Large intestine (tissue), 3 donors: ENCODE measurements at regions not wholly inside any gene's neighbourhood (a gene's known extent, or its start where the extent isn't known, plus 50 kb on each side); places are given as distances from the start of the nearest gene placed in this dataset.

Experiments used
- DNase-seq, 2 donors: peaks; one replicate each; pipeline versions ENCODE4 v3.0.0 to v3.0.0-alpha.2; 2013
- H3K27ac ChIP-seq: one replicate; pipeline ENCODE4 v1.5.1; 2013; ENCODE audit warnings: low read length
- H3K27me3 ChIP-seq: 2 replicates; pipeline ENCODE4 v1.6.1; 2013; ENCODE audit warnings: low read length; ENCODE audit not compliant: control insufficient read depth, insufficient read depth
- H3K36me3 ChIP-seq: 2 replicates; pipeline ENCODE4 v1.6.1; 2013; ENCODE audit warnings: low read length; ENCODE audit not compliant: control insufficient read depth, insufficient read depth
- H3K4me1 ChIP-seq: one replicate; pipeline ENCODE4 v1.6.1; 2013; ENCODE audit warnings: low read length; ENCODE audit not compliant: control insufficient read depth, insufficient read depth
- H3K4me3 ChIP-seq: one replicate; pipeline ENCODE4 v1.5.1; 2013; ENCODE audit warnings: low read length
- H3K9me3 ChIP-seq: one replicate; pipeline ENCODE4 v1.6.1; 2013; ENCODE audit warnings: mild to moderate bottlenecking, low read depth, low read length, moderate library complexity; ENCODE audit not compliant: control insufficient read depth
- WGBS: methylation state at CpG from one replicate; pipeline ENCODE4 v1.1.5; 2013; ENCODE audit warnings: low lambda C conversion rate; ENCODE audit not compliant: insufficient coverage; 5-methylcytosine and 5-hydroxymethylcytosine counted together

- no peak overlapping the region for H3K4me3 ChIP-seq
- DNase-seq = no peak
- no peaks in the 10 kb centered on the region for H3K36me3 ChIP-seq
- H3K27me3 ChIP-seq = no peaks in the 10 kb centered on the region
- no peaks in the 10 kb centered on the region for H3K4me1 ChIP-seq
- 94% methylated on average over 3 of the region's 20 CpGs for WGBS
- peaks cover 3% of the 10 kb centered on the region for H3K9me3 ChIP-seq
- no peak overlapping the region for H3K27ac ChIP-seq
These were observed 785.6 kb downstream of the TBC1D22A start for GRCh38 chr22:47547881-47548650.

GRCh38 chr22:47547239-47547661, 784.8 kb downstream of the TBC1D22A start:
- no peak overlapping the region for H3K4me3 ChIP-seq
- peaks cover 3% of the 10 kb centered on the region for H3K9me3 ChIP-seq
- no peak for DNase-seq
- WGBS = no CpG with 5 or more reads among the region's 6 CpGs
- no peak overlapping the region for H3K27ac ChIP-seq
- no peaks in the 10 kb centered on the region for H3K36me3 ChIP-seq
- no peaks in the 10 kb centered on the region for H3K4me1 ChIP-seq
- no peaks in the 10 kb centered on the region for H3K27me3 ChIP-seq

GRCh38 chr22:47544696-47545095, 782.2 kb downstream of the TBC1D22A start:
- no CpG with 5 or more reads among the region's 2 CpGs for WGBS
- Histone ChIP-seq H3K4me3 (no peak overlapping the region), H3K27ac (no peak overlapping the region), H3K9me3 (peaks cover 3% of the 10 kb centered on the region), H3K27me3 (no peaks in the 10 kb centered on the region), H3K4me1 (no peaks in the 10 kb centered on the region), H3K36me3 (no peaks in the 10 kb centered on the region)
- no peak for DNase-seq

- Histone ChIP-seq H3K4me3 (no peak overlapping the region), H3K27ac (no peak overlapping the region), H3K27me3 (no peaks in the 10 kb centered on the region), H3K9me3 (no peaks in the 10 kb centered on the region), H3K36me3 (no peaks in the 10 kb centered on the region), H3K4me1 (no peaks in the 10 kb centered on the region)
- DNase-seq = no peak
- no CpG with 5 or more reads among the region's 9 CpGs for WGBS
These were observed 781.0 kb downstream of the TBC1D22A start for GRCh38 chr22:47543447-47543846.

- Histone ChIP-seq H3K27me3 (no peaks in the 10 kb centered on the region), H3K4me1 (no peaks in the 10 kb centered on the region), H3K36me3 (no peaks in the 10 kb centered on the region), H3K27ac (no peak overlapping the region), H3K4me3 (no peak overlapping the region), H3K9me3 (peaks cover 4% of the 10 kb centered on the region)
- no CpG with 5 or more reads among the region's 4 CpGs for WGBS
- DNase-seq = no peak
These were observed 777.6 kb downstream of the TBC1D22A start for GRCh38 chr22:47540011-47540410.

- Histone ChIP-seq H3K9me3 (peaks cover 8% of the 10 kb centered on the region), H3K27me3 (no peaks in the 10 kb centered on the region), H3K4me1 (no peaks in the 10 kb centered on the region), H3K36me3 (no peaks in the 10 kb centered on the region), H3K27ac (no peak overlapping the region), H3K4me3 (no peak overlapping the region)
- no CpG with 5 or more reads among the region's 12 CpGs for WGBS
- DNase-seq = no peak
These were observed 776.9 kb downstream of the TBC1D22A start for GRCh38 chr22:47539374-47539773.

- no CpG with 5 or more reads among the region's 13 CpGs for WGBS
- Histone ChIP-seq H3K4me3 (no peak overlapping the region), H3K27ac (no peak overlapping the region), H3K27me3 (no peaks in the 10 kb centered on the region), H3K4me1 (no peaks in the 10 kb centered on the region), H3K36me3 (no peaks in the 10 kb centered on the region), H3K9me3 (peaks cover 8% of the 10 kb centered on the region)
- DNase-seq = no peak
These were observed 773.2 kb downstream of the TBC1D22A start for GRCh38 chr22:47535681-47536080.

- no peak for DNase-seq
- Histone ChIP-seq H3K4me1 (no peaks in the 10 kb centered on the region), H3K9me3 (peaks cover 8% of the 10 kb centered on the region), H3K4me3 (no peak overlapping the region), H3K27me3 (no peaks in the 10 kb centered on the region), H3K27ac (no peak overlapping the region), H3K36me3 (no peaks in the 10 kb centered on the region)
- no CpG with 5 or more reads among the region's 9 CpGs for WGBS
These were observed 772.5 kb downstream of the TBC1D22A start for GRCh38 chr22:47534804-47535410.

- Histone ChIP-seq H3K27ac (no peak overlapping the region), H3K27me3 (no peaks in the 10 kb centered on the region), H3K4me1 (no peaks in the 10 kb centered on the region), H3K36me3 (no peaks in the 10 kb centered on the region), H3K4me3 (no peak overlapping the region), H3K9me3 (peaks cover 8% of the 10 kb centered on the region)
- WGBS = no CpG with 5 or more reads among the region's 11 CpGs
- peak; percentile 9 to 15 for DNase-seq
These were observed 771.7 kb downstream of the TBC1D22A start for GRCh38 chr22:47533961-47534803.

GRCh38 chr22:47517062-47517461, 754.6 kb downstream of the TBC1D22A start:
- no peaks in the 10 kb centered on the region for H3K36me3 ChIP-seq
- H3K9me3 ChIP-seq = no peaks in the 10 kb centered on the region
- WGBS = no CpG with 5 or more reads among the region's 1 CpG
- DNase-seq = no peak
- H3K27me3 ChIP-seq = no peaks in the 10 kb centered on the region
- no peak overlapping the region for H3K4me3 ChIP-seq
- H3K4me1 ChIP-seq = no peaks in the 10 kb centered on the region
- no peak overlapping the region for H3K27ac ChIP-seq
